ENCODE measurements at regions not wholly inside any gene's neighbourhood (a gene's known extent, or its start where the extent isn't known, plus 50 kb on each side); places are given as distances from the start of the nearest gene placed in this dataset.
A peak's percentile ranks its signal among the peaks of the same experiment; 100 is the strongest.

- DNase-seq (ENCODE audit: low read depth, low spot score): peak; percentile 70
Observed at GRCh38 chrX:151239751-151240150, 63.4 kb downstream of the GPR50 start.

GRCh38 chrX:151240237-151240636, 63.9 kb downstream of the GPR50 start:
- peak; percentile 14 for DNase-seq (ENCODE audit: low read depth, low spot score)

- no peak for DNase-seq (ENCODE audit: low read depth, low spot score)
Observed at GRCh38 chrX:151268836-151269235, 92.5 kb downstream of the GPR50 start.

- DNase-seq (ENCODE audit: low read depth, low spot score): no peak
Observed at GRCh38 chrX:151279161-151279560, 102.8 kb downstream of the GPR50 start.

- DNase-seq (ENCODE audit: low read depth, low spot score): no peak
Observed at GRCh38 chrX:151287954-151288353, 109.1 kb upstream of the VMA21 start.

- DNase-seq (ENCODE audit: low read depth, low spot score): no peak
Observed at GRCh38 chrX:151323054-151323453, 74.0 kb upstream of the VMA21 start.

GRCh38 chrX:151336809-151337208, 60.2 kb upstream of the VMA21 start:
- no peak for DNase-seq (ENCODE audit: low read depth, low spot score)

- DNase-seq (ENCODE audit: low read depth, low spot score): peak; percentile 83
Observed at GRCh38 chrX:151346931-151347543, 50.0 kb upstream of the VMA21 start.
